Spleen (tissue), 11 donors: ENCODE measurements at regions not wholly inside any gene's neighbourhood (a gene's known extent, or its start where the extent isn't known, plus 50 kb on each side); places are given as distances from the start of the nearest gene placed in this dataset.

ENCODE experiments used
- DNase-seq: peaks from one replicate; pipeline ENCODE4 v3.0.0-alpha.2; 2020
- H3K27ac ChIP-seq, 8 donors: fragments of 200-600 bp; sonication (generic) in 7 of 8; 1 replicate in 4 of 8; 2 replicates in 4 of 8; pipeline versions ENCODE4 v1.5.0 to v1.8.0; 2016 to 2021; ENCODE audit warnings: inconsistent platforms in 4 of 8, mild to moderate bottlenecking in 4 of 8, moderate library complexity in 1 of 8
- H3K27me3 ChIP-seq, 7 donors: fragments of 200-600 bp; sonication (generic) in 6 of 7; replicated peaks in 1 of 7; 1 replicate in 4 of 7; 2 replicates in 3 of 7; pipeline versions ENCODE4 v1.5.0 to v1.8.0; 2016 to 2021; ENCODE audit warnings: inconsistent platforms in 3 of 7, mild to moderate bottlenecking in 1 of 7
- H3K36me3 ChIP-seq, 6 donors: fragments of 200-600 bp; sonication (generic) in 5 of 6; 1 replicate in 4 of 6; 2 replicates in 2 of 6; pipeline versions ENCODE4 v1.5.0 to v1.8.0; 2016 to 2021; ENCODE audit warnings: inconsistent platforms in 2 of 6
- H3K4me1 ChIP-seq, 6 donors: fragments of 200-600 bp; sonication (generic) in 5 of 6; 1 replicate in 3 of 6; 2 replicates in 3 of 6; pipeline versions ENCODE4 v1.5.0 to v1.8.0; 2016 to 2021; ENCODE audit warnings: inconsistent platforms in 3 of 6
- H3K4me3 ChIP-seq, 8 donors: fragments of 200-600 bp; sonication (generic) in 7 of 8; 1 replicate in 4 of 8; 2 replicates in 4 of 8; pipeline versions ENCODE4 v1.5.0 to v1.8.0; 2016 to 2021; ENCODE audit warnings: inconsistent platforms in 4 of 8, mild to moderate bottlenecking in 4 of 8, moderate library complexity in 2 of 8
- H3K9me3 ChIP-seq, 8 donors: fragments of 200-600 bp; sonication (generic) in 7 of 8; 1 replicate in 4 of 8; 2 replicates in 4 of 8; pipeline versions ENCODE4 v1.5.0 to v1.8.0; 2016 to 2021; ENCODE audit warnings: inconsistent platforms in 4 of 8
- POLR2A ChIP-seq, 3 donors: fragments of 450-650 bp; IDR thresholded peaks; one replicate each; pipeline ENCODE4 v1.5.1; 2017; ENCODE audit warnings: antibody characterized with exemption in 3 of 3, mild to moderate bottlenecking in 1 of 3
- POLR2AphosphoS5 ChIP-seq, 3 donors: sonication (generic); formaldehyde crosslinking; IDR thresholded peaks; one replicate each; pipeline ENCODE4 v1.5.1; 2017; ENCODE audit warnings: antibody characterized with exemption in 3 of 3
- WGBS, 5 donors: extraction: QIAGEN DNeasy Blood & Tissue Kit in 3 of 5; methylation state at CpG; one replicate each; pipeline versions ENCODE4 v1.1.5 to v1.1.7; 2013 to 2018; 5-methylcytosine and 5-hydroxymethylcytosine counted together
- intact Hi-C: fragments of 100-400 bp; cut with DNase I; formaldehyde crosslinking; loops from one replicate; pipeline ENCODE4 v1.15.0; 2023; ENCODE audit warnings: low total_unique reads
- TF ChIP-seq, protein P1 (sequence below), 11 experiments: fragments of 200-600 bp in 7 of 11; fragments of 450-650 bp in 4 of 11; sonication (generic) in 4 of 11; IDR thresholded peaks in 8 of 11; conservative IDR thresholded peaks in 3 of 11; 1 replicate in 7 of 11; 2 replicates in 4 of 11; pipeline versions ENCODE4 v1.4.0 to v1.8.0; 2016 to 2021; ENCODE audit warnings: antibody characterized with exemption in 11 of 11, inconsistent platforms in 4 of 11, mild to moderate bottlenecking in 1 of 11
- donor health status: healthy with polysubstance abuse.
- donor health status: DM: no; HTN: no; CAD: no; lungs with moderate emphysema.
- donor health status: DM: no; HTN: no; CAD: no.
- donor health status: Bipolar disorder and iron deficiency.
- donor health status: healthy.
- donor health status: DM: no; HTN: no; CAD: no.
- donor health status: DM: yes; HTN: yes; CAD: no.

DNA sequence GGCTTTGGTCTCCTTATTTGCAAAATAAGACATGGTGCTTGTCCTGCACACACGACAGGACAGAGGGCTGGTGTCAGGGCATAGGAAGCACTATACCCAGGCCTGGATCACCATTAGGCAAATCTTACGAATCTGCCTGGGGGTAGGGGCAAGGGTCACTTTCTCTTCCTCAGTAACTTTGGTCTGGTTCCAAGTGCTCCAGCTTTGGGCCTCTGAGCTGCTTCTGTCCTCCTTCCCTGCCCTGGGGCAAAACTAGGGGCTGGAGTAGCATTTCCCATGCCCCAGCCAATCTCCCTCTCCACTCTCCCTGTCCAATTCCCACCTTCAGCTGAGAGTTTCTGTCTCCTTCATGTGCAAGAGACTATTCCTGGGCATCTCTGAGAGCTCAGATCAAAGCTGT, 123.7 kb upstream of the NECTIN1 start:
- Histone ChIP-seq H3K9me3 (no peaks in the 10 kb centered on the region), H3K27me3 (peaks cover 0 to 23% (median 0%) of the 10 kb centered on the region in 7 donors), H3K4me3 (no peak overlapping the region), H3K4me1 (no peaks in the 10 kb centered on the region), H3K27ac (no peak overlapping the region), H3K36me3 (no peaks in the 10 kb centered on the region)
- intact Hi-C loops: no loop called here
- no peak for TF ChIP-seq POLR2A (IDR thresholded peaks at IDR 0.05)
- TF ChIP-seq POLR2AphosphoS5 (IDR thresholded peaks at IDR 0.05): no peak
- TF ChIP-seq, protein P1, sequence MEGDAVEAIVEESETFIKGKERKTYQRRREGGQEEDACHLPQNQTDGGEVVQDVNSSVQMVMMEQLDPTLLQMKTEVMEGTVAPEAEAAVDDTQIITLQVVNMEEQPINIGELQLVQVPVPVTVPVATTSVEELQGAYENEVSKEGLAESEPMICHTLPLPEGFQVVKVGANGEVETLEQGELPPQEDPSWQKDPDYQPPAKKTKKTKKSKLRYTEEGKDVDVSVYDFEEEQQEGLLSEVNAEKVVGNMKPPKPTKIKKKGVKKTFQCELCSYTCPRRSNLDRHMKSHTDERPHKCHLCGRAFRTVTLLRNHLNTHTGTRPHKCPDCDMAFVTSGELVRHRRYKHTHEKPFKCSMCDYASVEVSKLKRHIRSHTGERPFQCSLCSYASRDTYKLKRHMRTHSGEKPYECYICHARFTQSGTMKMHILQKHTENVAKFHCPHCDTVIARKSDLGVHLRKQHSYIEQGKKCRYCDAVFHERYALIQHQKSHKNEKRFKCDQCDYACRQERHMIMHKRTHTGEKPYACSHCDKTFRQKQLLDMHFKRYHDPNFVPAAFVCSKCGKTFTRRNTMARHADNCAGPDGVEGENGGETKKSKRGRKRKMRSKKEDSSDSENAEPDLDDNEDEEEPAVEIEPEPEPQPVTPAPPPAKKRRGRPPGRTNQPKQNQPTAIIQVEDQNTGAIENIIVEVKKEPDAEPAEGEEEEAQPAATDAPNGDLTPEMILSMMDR (IDR thresholded peaks at IDR 0.05 in 8 of 11, conservative IDR thresholded peaks at IDR 0.05 in 3 of 11): no peak
- WGBS, 5 donors: 60 to 80% (median 66%) methylated on average over 2 of the region's 2 CpGs
- no peak for DNase-seq

DNA sequence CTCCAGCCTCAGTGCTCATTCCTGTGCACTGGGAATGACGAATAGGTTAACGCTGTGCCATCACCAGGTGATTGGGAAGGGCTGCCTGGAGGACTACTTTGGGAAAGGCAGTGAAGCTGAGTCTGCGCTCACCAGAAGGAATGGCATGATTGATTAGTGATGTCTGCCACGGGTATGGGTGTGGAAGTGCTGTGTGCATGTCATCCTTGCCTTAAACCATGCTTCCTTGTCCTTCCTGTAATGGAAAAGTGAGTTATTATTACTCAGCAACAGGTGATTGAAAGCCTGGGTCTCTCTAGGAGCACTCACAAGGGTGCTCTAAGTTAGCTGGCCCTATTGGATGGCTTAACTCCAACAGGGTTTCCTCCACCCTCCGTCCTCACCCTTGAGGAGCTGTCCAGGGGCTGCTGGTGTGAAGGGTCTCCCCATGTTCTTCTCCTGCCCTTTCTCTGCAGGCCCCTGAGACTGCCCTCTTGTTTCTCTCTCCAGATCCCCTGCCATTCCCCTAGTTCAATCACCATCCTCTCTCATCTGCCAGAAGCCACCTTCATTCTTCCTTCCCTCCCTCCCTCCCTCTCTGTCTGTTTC, 121.9 kb upstream of the NECTIN1 start:
- intact Hi-C loops: no loop called here
- Histone ChIP-seq H3K4me1 (no peaks in the 10 kb centered on the region), H3K36me3 (no peaks in the 10 kb centered on the region), H3K27me3 (peaks cover 0 to 8% (median 0%) of the 10 kb centered on the region in 7 donors), H3K27ac (no peak overlapping the region), H3K4me3 (no peak overlapping the region), H3K9me3 (peaks cover 0 to 12% (median 8%) of the 10 kb centered on the region in 8 donors)
- no peak for DNase-seq
- WGBS, 5 donors: 75 to 88% (median 81%) methylated on average over 5 of the region's 5 CpGs
- TF ChIP-seq, protein P1 (IDR thresholded peaks at IDR 0.05 in 8 of 11, conservative IDR thresholded peaks at IDR 0.05 in 3 of 11): no peak
- TF ChIP-seq POLR2A (IDR thresholded peaks at IDR 0.05) (no peak), POLR2AphosphoS5 (IDR thresholded peaks at IDR 0.05) (no peak)

DNA sequence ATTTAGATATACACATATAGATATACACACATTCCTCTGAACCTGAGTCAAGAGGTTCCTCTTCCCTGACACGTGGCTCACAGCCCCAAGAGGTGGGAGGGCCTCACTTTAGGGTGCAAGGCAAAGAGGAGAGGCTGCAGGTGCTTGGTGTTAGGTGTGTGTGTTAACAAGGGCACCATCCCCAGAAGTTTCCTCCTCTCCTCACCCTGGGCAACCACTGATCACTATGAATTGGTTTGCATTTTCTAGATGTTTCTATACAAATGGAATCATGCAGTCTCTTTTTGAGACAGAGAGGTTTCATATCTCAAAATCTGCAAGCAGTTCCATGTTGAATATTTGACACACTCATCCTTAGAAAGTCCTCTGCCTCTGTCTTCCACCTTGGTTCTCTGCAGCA, 120.9 kb upstream of the NECTIN1 start:
- TF ChIP-seq, protein P1 (IDR thresholded peaks at IDR 0.05 in 8 of 11, conservative IDR thresholded peaks at IDR 0.05 in 3 of 11): no peak
- TF ChIP-seq POLR2AphosphoS5 (IDR thresholded peaks at IDR 0.05) (no peak), POLR2A (IDR thresholded peaks at IDR 0.05) (no peak)
- 3 to 22% (median 11%) methylated on average over 1 of the region's 1 CpG for WGBS, 5 donors
- no peak overlapping the region for H3K4me3 ChIP-seq

DNA sequence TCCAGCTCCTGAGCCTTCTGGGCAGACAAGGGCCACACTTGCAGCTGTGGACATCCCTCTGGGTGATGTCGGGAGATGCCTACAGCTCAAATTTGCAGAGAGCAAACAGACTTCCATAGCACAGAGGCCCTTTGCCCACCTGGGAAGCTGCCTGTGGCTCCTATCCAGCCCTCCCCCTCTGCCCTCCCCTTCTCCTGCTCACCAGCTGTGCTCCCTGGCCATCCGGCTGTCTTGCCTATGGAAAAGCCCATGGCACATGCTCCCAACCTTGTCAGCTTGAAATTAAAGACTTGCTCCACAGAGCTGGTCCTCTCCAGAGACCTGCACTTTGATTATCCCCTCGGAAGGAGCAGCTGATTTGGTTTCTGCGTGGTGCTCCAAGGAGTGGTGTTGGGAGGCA, 118.9 kb upstream of the NECTIN1 start:
- 57 to 72% (median 62%) methylated on average over 4 of the region's 4 CpGs for WGBS, 5 donors
- DNase-seq: no peak
- TF ChIP-seq POLR2A (IDR thresholded peaks at IDR 0.05) (no peak), POLR2AphosphoS5 (IDR thresholded peaks at IDR 0.05) (no peak)
- TF ChIP-seq, protein P1 (IDR thresholded peaks at IDR 0.05 in 8 of 11, conservative IDR thresholded peaks at IDR 0.05 in 3 of 11): no peak
- intact Hi-C loops: no loop called here
- H3K27me3 ChIP-seq: peaks cover 0 to 22% (median 0%) of the 10 kb centered on the region in 7 donors
- no peak overlapping the region for H3K27ac ChIP-seq
- no peaks in the 10 kb centered on the region for H3K36me3 ChIP-seq
- peaks cover 0 to 14% (median 9%) of the 10 kb centered on the region in 8 donors for H3K9me3 ChIP-seq
- no peak overlapping the region for H3K4me3 ChIP-seq
- H3K4me1 ChIP-seq: no peaks in the 10 kb centered on the region

More for the DNA sequence above, 120.9 kb upstream of the NECTIN1 start:
- Histone ChIP-seq H3K27ac (no peak overlapping the region), H3K27me3 (peaks cover 0 to 14% (median 0%) of the 10 kb centered on the region in 7 donors), H3K4me1 (no peaks in the 10 kb centered on the region), H3K36me3 (no peaks in the 10 kb centered on the region), H3K9me3 (peaks cover 0 to 14% (median 9%) of the 10 kb centered on the region in 8 donors)
- intact Hi-C loops: no loop called here
- DNase-seq: no peak
